ENCODE measurements at regions not wholly inside any gene's neighbourhood (a gene's known extent, or its start where the extent isn't known, plus 50 kb on each side); places are given as distances from the start of the nearest gene placed in this dataset.

DNA sequence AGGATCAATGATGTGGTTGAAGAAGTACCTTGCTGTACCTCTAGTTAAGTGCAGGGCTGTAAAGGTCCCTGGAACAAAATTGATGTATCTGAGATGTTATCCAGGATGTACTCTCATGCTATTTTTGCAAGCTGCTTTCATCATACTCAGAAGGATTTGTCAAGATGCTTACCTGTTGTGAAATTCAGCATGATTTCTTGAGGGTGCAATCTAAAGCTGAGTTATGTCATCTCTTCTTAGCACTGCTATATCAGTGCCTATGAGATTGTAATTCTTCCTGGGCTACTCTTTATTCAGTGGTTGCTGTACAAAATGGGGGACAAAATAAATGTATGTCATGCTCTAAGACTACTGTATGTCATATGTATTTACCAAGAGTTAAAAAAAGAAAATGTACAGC is 340.7 kb upstream of the LMO3 start:
- TF ChIP-seq, protein P1, sequence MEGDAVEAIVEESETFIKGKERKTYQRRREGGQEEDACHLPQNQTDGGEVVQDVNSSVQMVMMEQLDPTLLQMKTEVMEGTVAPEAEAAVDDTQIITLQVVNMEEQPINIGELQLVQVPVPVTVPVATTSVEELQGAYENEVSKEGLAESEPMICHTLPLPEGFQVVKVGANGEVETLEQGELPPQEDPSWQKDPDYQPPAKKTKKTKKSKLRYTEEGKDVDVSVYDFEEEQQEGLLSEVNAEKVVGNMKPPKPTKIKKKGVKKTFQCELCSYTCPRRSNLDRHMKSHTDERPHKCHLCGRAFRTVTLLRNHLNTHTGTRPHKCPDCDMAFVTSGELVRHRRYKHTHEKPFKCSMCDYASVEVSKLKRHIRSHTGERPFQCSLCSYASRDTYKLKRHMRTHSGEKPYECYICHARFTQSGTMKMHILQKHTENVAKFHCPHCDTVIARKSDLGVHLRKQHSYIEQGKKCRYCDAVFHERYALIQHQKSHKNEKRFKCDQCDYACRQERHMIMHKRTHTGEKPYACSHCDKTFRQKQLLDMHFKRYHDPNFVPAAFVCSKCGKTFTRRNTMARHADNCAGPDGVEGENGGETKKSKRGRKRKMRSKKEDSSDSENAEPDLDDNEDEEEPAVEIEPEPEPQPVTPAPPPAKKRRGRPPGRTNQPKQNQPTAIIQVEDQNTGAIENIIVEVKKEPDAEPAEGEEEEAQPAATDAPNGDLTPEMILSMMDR (IDR thresholded peaks at IDR 0.05; ENCODE audit: low read length), result no peak
- TF ChIP-seq EZH2 (optimal IDR thresholded peaks at IDR 0.05; ENCODE audit: low read depth, low read length) (no peak), EZH2phosphoT487 (IDR thresholded peaks at IDR 0.05; ENCODE audit: low read length) (no peak)

Data from MM.1S (cell line).